Hepatocyte (in vitro differentiated cells): ENCODE measurements at regions not wholly inside any gene's neighbourhood (a gene's known extent, or its start where the extent isn't known, plus 50 kb on each side); places are given as distances from the start of the nearest gene placed in this dataset.

Experiments used
- EZH2phosphoT487 ChIP-seq: fragments of 200-600 bp; sonication (generic); IDR thresholded peaks from one replicate; pipeline ENCODE4 v1.6.1; 2018; ENCODE audit warnings: antibody characterized with exemption, mild to moderate bottlenecking, low read depth, moderate library complexity; ENCODE audit not compliant: unreplicated experiment, severe bottlenecking
- TF ChIP-seq, protein P1 (sequence below): fragments of 200-600 bp; sonication (generic); IDR thresholded peaks from 2 replicates; pipeline ENCODE4 v1.5.1; 2016; ENCODE audit warnings: antibody characterized with exemption, mild to moderate bottlenecking; ENCODE audit not compliant: poor library complexity

DNA sequence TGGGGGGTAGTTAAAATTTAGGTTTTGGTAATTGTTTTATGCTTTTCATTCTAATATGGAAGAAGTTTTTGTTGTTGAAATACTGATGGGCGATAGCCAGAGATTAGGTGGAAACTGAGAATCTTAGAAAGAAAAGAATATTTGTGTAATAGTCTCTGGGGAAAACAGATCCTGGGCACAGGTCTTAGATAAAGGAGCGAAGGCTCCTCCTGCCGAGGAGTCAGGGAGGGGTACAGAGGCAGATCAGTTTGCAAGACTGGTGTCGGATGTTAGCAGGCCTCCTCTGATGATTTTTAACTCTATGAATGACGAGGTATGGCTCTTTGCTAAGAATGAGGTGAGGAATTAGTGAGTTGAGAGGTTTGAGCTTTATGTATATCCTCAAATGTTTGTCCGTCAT is 339.7 kb downstream of the HGF start:
- no peak for TF ChIP-seq EZH2phosphoT487
- TF ChIP-seq, protein P1, sequence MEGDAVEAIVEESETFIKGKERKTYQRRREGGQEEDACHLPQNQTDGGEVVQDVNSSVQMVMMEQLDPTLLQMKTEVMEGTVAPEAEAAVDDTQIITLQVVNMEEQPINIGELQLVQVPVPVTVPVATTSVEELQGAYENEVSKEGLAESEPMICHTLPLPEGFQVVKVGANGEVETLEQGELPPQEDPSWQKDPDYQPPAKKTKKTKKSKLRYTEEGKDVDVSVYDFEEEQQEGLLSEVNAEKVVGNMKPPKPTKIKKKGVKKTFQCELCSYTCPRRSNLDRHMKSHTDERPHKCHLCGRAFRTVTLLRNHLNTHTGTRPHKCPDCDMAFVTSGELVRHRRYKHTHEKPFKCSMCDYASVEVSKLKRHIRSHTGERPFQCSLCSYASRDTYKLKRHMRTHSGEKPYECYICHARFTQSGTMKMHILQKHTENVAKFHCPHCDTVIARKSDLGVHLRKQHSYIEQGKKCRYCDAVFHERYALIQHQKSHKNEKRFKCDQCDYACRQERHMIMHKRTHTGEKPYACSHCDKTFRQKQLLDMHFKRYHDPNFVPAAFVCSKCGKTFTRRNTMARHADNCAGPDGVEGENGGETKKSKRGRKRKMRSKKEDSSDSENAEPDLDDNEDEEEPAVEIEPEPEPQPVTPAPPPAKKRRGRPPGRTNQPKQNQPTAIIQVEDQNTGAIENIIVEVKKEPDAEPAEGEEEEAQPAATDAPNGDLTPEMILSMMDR = no peak
